ENCODE measurements at regions not wholly inside any gene's neighbourhood (a gene's known extent, or its start where the extent isn't known, plus 50 kb on each side); places are given as distances from the start of the nearest gene placed in this dataset.
"Not testable (repeated sequence)": the region's sequence is repeated elsewhere in the genome, so short reads cannot be mapped to it uniquely, and the experiment has no call there.

- DNase-seq (ENCODE audit: low read depth in 4 of 4, low spot score in 3 of 4) = not testable (repeated sequence)
Observed at GRCh38 chr16:31581065-31581464, 53.4 kb downstream of the AHSP start.

- not testable (repeated sequence) for DNase-seq (ENCODE audit: low read depth in 4 of 4, low spot score in 3 of 4)
Observed at GRCh38 chr16:31601737-31602384, 74.2 kb downstream of the AHSP start.

GRCh38 chr16:31618130-31618529 is 90.4 kb downstream of the AHSP start:
- no peak for DNase-seq (ENCODE audit: low read depth in 4 of 4, low spot score in 3 of 4)

- DNase-seq (ENCODE audit: low read depth in 4 of 4, low spot score in 3 of 4) = no peak
Observed at GRCh38 chr16:31636433-31636832, 108.7 kb downstream of the AHSP start.

GRCh38 chr16:31641279-31641678 is 113.6 kb downstream of the AHSP start:
- no peak for DNase-seq (ENCODE audit: low read depth in 4 of 4, low spot score in 3 of 4)

GRCh38 chr16:31655674-31656073 is 128.0 kb downstream of the AHSP start:
- not testable (repeated sequence) for DNase-seq (ENCODE audit: low read depth in 4 of 4, low spot score in 3 of 4)

- no peak for DNase-seq (ENCODE audit: low read depth in 4 of 4, low spot score in 3 of 4)
Observed at GRCh38 chr16:31664683-31665482, 137.2 kb downstream of the AHSP start.

- DNase-seq (ENCODE audit: low read depth in 4 of 4, low spot score in 3 of 4) = no peak
Observed at GRCh38 chr16:31674686-31675085, 147.0 kb downstream of the AHSP start.

- DNase-seq (ENCODE audit: low read depth in 4 of 4, low spot score in 3 of 4) = no peak
Observed at GRCh38 chr16:31676731-31677130, 149.0 kb downstream of the AHSP start.

GRCh38 chr16:31678649-31679325 is 151.1 kb downstream of the AHSP start:
- DNase-seq (ENCODE audit: low read depth in 4 of 4, low spot score in 3 of 4) = no peak

- not testable (repeated sequence) for DNase-seq (ENCODE audit: low read depth in 4 of 4, low spot score in 3 of 4)
Observed at GRCh38 chr16:31689331-31689730, 161.6 kb downstream of the AHSP start.

- DNase-seq (ENCODE audit: low read depth in 4 of 4, low spot score in 3 of 4) = not testable (repeated sequence)
Observed at GRCh38 chr16:31692338-31692737, 164.6 kb downstream of the AHSP start.

- DNase-seq (ENCODE audit: low read depth in 4 of 4, low spot score in 3 of 4) = no peak
Observed at GRCh38 chr16:31693733-31694132, 166.0 kb downstream of the AHSP start.

- DNase-seq (ENCODE audit: low read depth in 4 of 4, low spot score in 3 of 4) = no peak
Observed at GRCh38 chr16:31694461-31694860, 166.8 kb downstream of the AHSP start.

- DNase-seq (ENCODE audit: low read depth in 4 of 4, low spot score in 3 of 4) = no peak
Observed at GRCh38 chr16:31695667-31696066, 168.0 kb downstream of the AHSP start.

GRCh38 chr16:31696968-31697743 is 169.5 kb downstream of the AHSP start:
- DNase-seq (ENCODE audit: low read depth in 4 of 4, low spot score in 3 of 4) = no peak

- no peak for DNase-seq (ENCODE audit: low read depth in 4 of 4, low spot score in 3 of 4)
Observed at GRCh38 chr16:31697744-31698125, 170.0 kb downstream of the AHSP start.

GRCh38 chr16:31698901-31699300 is 171.2 kb downstream of the AHSP start:
- DNase-seq (ENCODE audit: low read depth in 4 of 4, low spot score in 3 of 4) = no peak

- no peak for DNase-seq (ENCODE audit: low read depth in 4 of 4, low spot score in 3 of 4)
Observed at GRCh38 chr16:31699601-31700000, 171.9 kb downstream of the AHSP start.

GRCh38 chr16:31700200-31700529 is 172.5 kb downstream of the AHSP start:
- DNase-seq (ENCODE audit: low read depth in 4 of 4, low spot score in 3 of 4) = peak in 1 of 4 donors; percentile 66
